ENCODE measurements at regions not wholly inside any gene's neighbourhood (a gene's known extent, or its start where the extent isn't known, plus 50 kb on each side); places are given as distances from the start of the nearest gene placed in this dataset.

DNA sequence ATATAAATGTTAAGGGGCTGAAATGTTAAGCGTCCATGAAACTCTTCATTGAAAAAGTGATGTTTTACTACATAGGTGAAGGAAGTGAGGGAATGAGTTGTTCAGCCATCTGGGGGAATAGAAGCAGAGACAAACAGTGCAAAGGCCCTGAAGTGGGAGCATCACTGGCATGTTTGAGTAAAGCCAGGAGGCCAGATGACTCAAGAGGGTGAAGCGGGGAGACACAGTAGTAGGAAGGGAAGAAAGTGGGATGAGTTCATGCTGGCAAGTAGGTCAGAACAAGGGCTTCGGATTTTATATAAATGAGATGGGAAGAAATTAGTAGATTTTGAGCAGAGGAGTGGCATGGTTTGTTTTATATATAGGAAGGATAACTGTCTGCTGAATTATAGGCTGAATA lies 112.5 kb upstream of the MAP9 start:
- Histone ChIP-seq H3K4me2 (ENCODE audit: control insufficient read depth, extremely low read depth, insufficient read depth, low read depth, low read length) (no peak overlapping the region), H3K4me1 (ENCODE audit: control insufficient read depth, extremely low read depth, insufficient read depth, low read length) (no peaks in the 10 kb centered on the region), H3K9me3 (ENCODE audit: control insufficient read depth, low read depth, low read length) (no peaks in the 10 kb centered on the region), H3K79me2 (ENCODE audit: control insufficient read depth, insufficient read depth, low read length) (no peaks in the 10 kb centered on the region), H3K4me3 (ENCODE audit: control insufficient read depth in 2 of 3, extremely low read depth in 1 of 3, insufficient read depth in 2 of 3, low read depth in 1 of 3, low read length in 3 of 3) (no peak overlapping the region), H4K20me1 (ENCODE audit: control insufficient read depth, extremely low read depth, insufficient read depth, low read length) (no peaks in the 10 kb centered on the region), H2AFZ (ENCODE audit: control insufficient read depth, low read length) (no peak overlapping the region), H3K27me3 (ENCODE audit: control insufficient read depth, extremely low read depth, insufficient read depth, low read length) (no peaks in the 10 kb centered on the region), H3K27ac (ENCODE audit: control insufficient read depth, insufficient read depth, low read length) (no peak overlapping the region), H3K9me1 (ENCODE audit: control insufficient read depth, extremely low read depth, insufficient read depth, low read length) (no peaks in the 10 kb centered on the region), H3K9ac (ENCODE audit: control insufficient read depth, extremely low read depth, insufficient read depth, low read length) (no peak overlapping the region), H3K36me3 (ENCODE audit: control insufficient read depth in 2 of 2, extremely low read depth in 1 of 2, insufficient read depth in 2 of 2, low read length in 2 of 2) (no peaks in the 10 kb centered on the region)
- FAIRE-seq (no peak), DNase-seq (ENCODE audit: low read depth, low spot score) (no peak)
- dilution Hi-C loops (cut with MboI; ENCODE audit: extremely low pct_ligation_motif_present, low sequenced_read_pairs): no loop called here
- TF ChIP-seq, protein P1, sequence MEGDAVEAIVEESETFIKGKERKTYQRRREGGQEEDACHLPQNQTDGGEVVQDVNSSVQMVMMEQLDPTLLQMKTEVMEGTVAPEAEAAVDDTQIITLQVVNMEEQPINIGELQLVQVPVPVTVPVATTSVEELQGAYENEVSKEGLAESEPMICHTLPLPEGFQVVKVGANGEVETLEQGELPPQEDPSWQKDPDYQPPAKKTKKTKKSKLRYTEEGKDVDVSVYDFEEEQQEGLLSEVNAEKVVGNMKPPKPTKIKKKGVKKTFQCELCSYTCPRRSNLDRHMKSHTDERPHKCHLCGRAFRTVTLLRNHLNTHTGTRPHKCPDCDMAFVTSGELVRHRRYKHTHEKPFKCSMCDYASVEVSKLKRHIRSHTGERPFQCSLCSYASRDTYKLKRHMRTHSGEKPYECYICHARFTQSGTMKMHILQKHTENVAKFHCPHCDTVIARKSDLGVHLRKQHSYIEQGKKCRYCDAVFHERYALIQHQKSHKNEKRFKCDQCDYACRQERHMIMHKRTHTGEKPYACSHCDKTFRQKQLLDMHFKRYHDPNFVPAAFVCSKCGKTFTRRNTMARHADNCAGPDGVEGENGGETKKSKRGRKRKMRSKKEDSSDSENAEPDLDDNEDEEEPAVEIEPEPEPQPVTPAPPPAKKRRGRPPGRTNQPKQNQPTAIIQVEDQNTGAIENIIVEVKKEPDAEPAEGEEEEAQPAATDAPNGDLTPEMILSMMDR (optimal IDR thresholded peaks at IDR 0.05 in 1 of 3, IDR thresholded peaks at IDR 0.05 in 1 of 3, conservative IDR thresholded peaks at IDR 0.05 in 1 of 3; ENCODE audit: extremely low read depth in 1 of 3, insufficient read depth in 2 of 3, low read length in 3 of 3): no peak

DNA sequence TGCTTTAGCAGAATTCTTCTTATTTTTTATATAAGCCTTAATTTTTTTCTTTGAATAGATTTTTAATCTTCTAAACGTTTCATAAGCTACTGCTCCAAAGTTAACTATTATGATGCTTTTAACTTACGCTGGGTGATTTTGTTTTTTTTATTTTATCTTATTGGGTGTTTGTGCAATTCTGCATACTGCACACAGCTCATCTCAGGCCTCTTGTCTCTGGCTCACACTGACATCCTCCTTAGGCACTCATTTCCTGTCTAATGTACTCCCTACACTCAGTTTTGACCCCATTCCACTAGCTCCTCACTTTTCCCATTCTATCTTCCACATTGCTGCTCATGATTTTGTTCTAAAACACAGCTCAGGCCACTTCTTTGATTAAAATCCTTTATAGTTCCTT lies 111.9 kb upstream of the MAP9 start:
- Histone ChIP-seq H3K4me2 (ENCODE audit: control insufficient read depth, extremely low read depth, insufficient read depth, low read depth, low read length) (no peak overlapping the region), H3K4me1 (ENCODE audit: control insufficient read depth, extremely low read depth, insufficient read depth, low read length) (no peaks in the 10 kb centered on the region), H3K4me3 (ENCODE audit: control insufficient read depth in 2 of 3, extremely low read depth in 1 of 3, insufficient read depth in 2 of 3, low read depth in 1 of 3, low read length in 3 of 3) (no peak overlapping the region), H4K20me1 (ENCODE audit: control insufficient read depth, extremely low read depth, insufficient read depth, low read length) (no peaks in the 10 kb centered on the region), H3K9me3 (ENCODE audit: control insufficient read depth, low read depth, low read length) (no peaks in the 10 kb centered on the region), H3K9ac (ENCODE audit: control insufficient read depth, extremely low read depth, insufficient read depth, low read length) (no peak overlapping the region), H3K79me2 (ENCODE audit: control insufficient read depth, insufficient read depth, low read length) (no peaks in the 10 kb centered on the region), H3K27ac (ENCODE audit: control insufficient read depth, insufficient read depth, low read length) (no peak overlapping the region), H3K36me3 (ENCODE audit: control insufficient read depth in 2 of 2, extremely low read depth in 1 of 2, insufficient read depth in 2 of 2, low read length in 2 of 2) (no peaks in the 10 kb centered on the region), H3K9me1 (ENCODE audit: control insufficient read depth, extremely low read depth, insufficient read depth, low read length) (no peaks in the 10 kb centered on the region), H2AFZ (ENCODE audit: control insufficient read depth, low read length) (no peak overlapping the region), H3K27me3 (ENCODE audit: control insufficient read depth, extremely low read depth, insufficient read depth, low read length) (no peaks in the 10 kb centered on the region)
- FAIRE-seq (no peak), DNase-seq (ENCODE audit: low read depth, low spot score) (no peak)
- dilution Hi-C loops (cut with MboI; ENCODE audit: extremely low pct_ligation_motif_present, low sequenced_read_pairs): no loop called here
- TF ChIP-seq EZH2 (IDR thresholded peaks at IDR 0.05; ENCODE audit: low read length): no peak
- TF ChIP-seq, protein P1 (optimal IDR thresholded peaks at IDR 0.05 in 1 of 3, IDR thresholded peaks at IDR 0.05 in 1 of 3, conservative IDR thresholded peaks at IDR 0.05 in 1 of 3; ENCODE audit: extremely low read depth in 1 of 3, insufficient read depth in 2 of 3, low read length in 3 of 3): no peak
